WTC11 (cell line): ENCODE measurements at regions not wholly inside any gene's neighbourhood (a gene's known extent, or its start where the extent isn't known, plus 50 kb on each side); places are given as distances from the start of the nearest gene placed in this dataset.

Source experiments
- AFF4 ChIP-seq: sonication (generic); formaldehyde crosslinking; IDR thresholded peaks from 2 replicates; pipeline ENCODE4 v1.8.1; 2023; ENCODE audit warnings: mild to moderate bottlenecking, missing genetic modification reagents, borderline replicate concordance
- CBFB ChIP-seq: sonication (generic); formaldehyde crosslinking; IDR thresholded peaks from 2 replicates; pipeline ENCODE4 v1.8.1; 2022; ENCODE audit warnings: mild to moderate bottlenecking, low read depth, missing genetic modification reagents
- CTCF ChIP-seq: fragments of 200-600 bp; IDR thresholded peaks from 2 replicates; pipeline ENCODE4 v1.8.0; 2022; ENCODE audit warnings: antibody characterized with exemption
- KAT7 ChIP-seq: sonication (generic); formaldehyde crosslinking; IDR thresholded peaks from 2 replicates; pipeline ENCODE4 v1.8.1; 2023; ENCODE audit warnings: missing genetic modification reagents, mild to moderate bottlenecking, borderline replicate concordance
- NFYB ChIP-seq: sonication (generic); formaldehyde crosslinking; conservative IDR thresholded peaks from 2 replicates; pipeline ENCODE4 v1.8.0; 2022; ENCODE audit warnings: low read depth, missing genetic modification reagents
- NR2C2 ChIP-seq: sonication (generic); formaldehyde crosslinking; IDR thresholded peaks from 2 replicates; pipeline ENCODE4 v1.8.0; 2022; ENCODE audit warnings: mild to moderate bottlenecking, missing genetic modification reagents
- PREB ChIP-seq: sonication (generic); formaldehyde crosslinking; IDR thresholded peaks from 2 replicates; pipeline ENCODE4 v1.8.1; 2022; ENCODE audit warnings: mild to moderate bottlenecking, missing genetic modification reagents, moderate library complexity, borderline replicate concordance
- SMAD3 ChIP-seq: sonication (generic); formaldehyde crosslinking; IDR thresholded peaks from 2 replicates; pipeline ENCODE4 v1.8.0; 2022; ENCODE audit warnings: missing genetic modification reagents, mild to moderate bottlenecking, borderline replicate concordance
- ZNF121 ChIP-seq: sonication (generic); formaldehyde crosslinking; IDR thresholded peaks from 2 replicates; pipeline ENCODE4 v1.8.0; 2023; ENCODE audit warnings: missing genetic modification reagents
- ZNF423 ChIP-seq: fragments of 250-450 bp; sonication (Bioruptor Pico); IDR thresholded peaks from 2 replicates; pipeline ENCODE4 v2.1.2; 2022; ENCODE audit warnings: mild to moderate bottlenecking, moderate library complexity

GRCh38 chr13:37211487-37211886 lies 106.0 kb upstream of the CSNK1A1L start:
- TF ChIP-seq PREB (CRISPR knock-in tag) (no peak), AFF4 (CRISPR knock-in tag) (no peak), KAT7 (CRISPR knock-in tag) (no peak), CTCF (no peak), SMAD3 (CRISPR knock-in tag) (no peak), ZNF423 (CRISPR knock-in tag) (no peak), NFYB (CRISPR knock-in tag) (no peak), ZNF121 (CRISPR knock-in tag) (no peak), CBFB (CRISPR knock-in tag) (no peak), NR2C2 (CRISPR knock-in tag) (no peak)
